ENCODE measurements at regions not wholly inside any gene's neighbourhood (a gene's known extent, or its start where the extent isn't known, plus 50 kb on each side); places are given as distances from the start of the nearest gene placed in this dataset.
A peak's percentile ranks its signal among the peaks of the same experiment; 100 is the strongest.
"Not testable (repeated sequence)": the region's sequence is repeated elsewhere in the genome, so short reads cannot be mapped to it uniquely, and the experiment has no call there.

DNA sequence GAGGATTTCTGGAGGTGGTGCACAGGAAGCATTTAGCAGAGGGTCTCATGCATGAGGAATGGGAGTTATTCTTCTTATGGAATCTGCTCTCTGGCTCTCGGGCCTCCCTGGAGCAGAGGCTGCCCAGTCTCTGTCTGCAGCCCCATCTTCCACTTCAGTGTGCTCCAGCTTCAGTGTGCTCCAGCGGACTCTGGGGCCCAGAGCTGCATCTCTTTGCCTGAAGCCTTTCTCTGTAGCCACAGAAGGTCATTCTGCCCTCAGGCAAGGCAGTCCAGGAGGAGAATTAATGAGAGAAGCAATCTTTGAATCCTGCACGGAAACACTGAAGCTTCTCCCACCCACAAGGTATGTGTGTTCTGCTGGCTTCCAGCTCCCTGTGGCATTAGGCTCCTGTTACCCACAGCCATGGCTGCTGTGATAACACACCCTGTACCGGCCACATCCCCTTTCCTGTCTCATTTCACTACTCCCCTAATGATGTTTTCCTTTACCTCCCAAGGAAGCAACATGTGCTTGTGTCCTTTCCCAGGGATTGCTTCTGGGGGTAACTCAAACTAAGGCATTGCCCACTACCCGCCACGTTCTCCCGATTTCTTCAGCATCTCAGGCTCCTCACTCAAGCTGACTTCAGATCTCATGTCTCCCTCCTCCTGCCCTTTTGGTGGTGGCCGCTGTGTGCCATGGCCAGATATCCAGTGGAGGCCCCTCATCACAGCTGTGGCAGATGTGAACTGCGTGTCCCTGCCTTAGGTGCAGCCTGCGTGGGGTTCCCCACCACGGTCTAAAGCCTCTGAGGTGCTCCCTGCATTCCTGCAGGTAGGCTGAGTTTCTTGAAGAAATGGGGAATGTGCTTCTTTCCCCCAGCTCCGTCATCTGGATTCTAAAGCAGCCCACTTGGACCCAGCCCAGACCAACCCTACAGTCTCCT, 181.2 kb upstream of the GALNT2 start:
- no peak for DNase-seq (ENCODE audit: low spot score)

- no peak for DNase-seq (ENCODE audit: low spot score)
Observed at GRCh38 chr1:229886636-229887035, 180.4 kb upstream of the GALNT2 start.

DNA sequence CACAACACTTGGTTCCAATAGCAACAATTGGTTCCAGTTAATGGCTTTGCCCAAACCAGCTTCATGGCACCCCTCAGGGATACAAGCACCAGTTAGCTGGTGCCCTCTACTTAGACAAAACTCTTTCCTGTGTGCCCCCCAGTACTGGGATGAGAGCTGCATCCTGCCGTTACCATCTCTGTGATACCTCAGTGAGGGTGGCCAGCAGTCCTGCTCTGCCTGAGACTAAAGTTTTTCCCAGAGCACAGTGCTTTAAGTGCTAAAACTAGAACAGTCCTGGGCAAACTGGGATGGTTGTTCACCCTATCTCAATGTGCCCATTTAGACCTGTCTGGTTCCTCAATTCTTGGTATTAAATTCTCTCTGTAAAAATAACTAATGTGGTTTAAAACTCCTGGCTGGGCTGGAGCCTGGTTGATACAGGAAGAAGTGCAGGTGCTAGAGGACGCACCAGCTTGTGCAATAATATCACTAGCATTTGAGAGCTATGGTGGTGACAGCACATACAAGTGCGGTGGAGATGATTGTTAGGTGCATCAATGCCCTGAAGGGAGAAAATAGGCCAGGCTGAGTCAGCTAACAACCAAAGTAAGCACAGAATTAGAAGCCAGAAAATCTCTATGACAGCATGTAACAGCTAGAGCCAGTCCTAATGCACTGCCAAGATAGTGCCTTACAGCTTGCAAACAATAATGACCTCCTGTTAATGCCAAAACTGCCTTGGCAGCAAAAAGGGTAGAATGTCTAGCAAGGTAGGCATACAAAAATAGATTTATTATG, 179.8 kb upstream of the GALNT2 start:
- peak; percentile 21 for DNase-seq (ENCODE audit: low spot score)

- no peak for DNase-seq (ENCODE audit: low spot score)
Observed at GRCh38 chr1:229888157-229888556, 178.9 kb upstream of the GALNT2 start.

DNA sequence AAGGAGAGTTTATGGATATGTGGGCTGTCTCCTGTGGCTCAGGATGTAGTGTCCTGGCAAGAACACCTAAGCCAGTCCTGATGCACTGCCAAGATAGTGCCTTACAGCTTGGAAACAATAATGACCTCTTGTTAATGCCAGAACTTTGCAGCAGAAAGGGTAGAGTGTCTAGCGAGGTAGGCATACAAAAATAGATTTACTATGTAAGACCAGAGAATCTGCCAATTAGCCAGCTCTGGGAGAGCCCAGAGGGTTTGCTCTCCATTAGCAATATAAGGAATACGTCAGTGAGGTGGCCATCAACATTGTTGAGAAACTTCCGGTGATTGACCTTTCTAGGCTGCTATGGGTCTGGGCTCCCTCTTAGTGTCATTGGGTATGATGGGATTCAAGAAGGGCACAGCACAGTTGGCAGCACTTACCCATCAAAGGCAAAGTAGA, 178.5 kb upstream of the GALNT2 start:
- DNase-seq (ENCODE audit: low spot score): no peak

DNA sequence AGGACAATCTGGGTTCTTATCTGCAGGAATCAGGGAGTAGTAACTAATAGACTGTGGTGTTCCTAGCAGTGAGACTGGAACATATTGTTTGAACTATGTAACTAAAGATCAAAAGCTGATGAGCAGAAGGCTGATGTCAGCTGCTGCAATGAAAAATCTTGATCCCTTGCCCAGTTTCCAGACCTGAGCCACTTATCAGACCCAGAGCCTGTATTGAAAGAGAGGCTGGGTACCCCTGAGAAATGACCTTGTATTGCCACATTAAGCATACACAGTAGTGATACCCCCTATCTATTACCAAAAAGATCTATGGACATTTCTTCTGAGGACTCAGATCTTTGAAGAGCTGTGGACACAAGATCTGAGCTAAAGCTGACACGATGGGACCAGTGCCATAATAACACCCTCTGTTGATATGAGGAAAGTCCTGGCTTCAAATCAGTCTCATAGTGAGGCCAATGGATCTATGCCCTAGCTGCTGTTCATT, 178.0 kb upstream of the GALNT2 start:
- no peak for DNase-seq (ENCODE audit: low spot score)

DNA sequence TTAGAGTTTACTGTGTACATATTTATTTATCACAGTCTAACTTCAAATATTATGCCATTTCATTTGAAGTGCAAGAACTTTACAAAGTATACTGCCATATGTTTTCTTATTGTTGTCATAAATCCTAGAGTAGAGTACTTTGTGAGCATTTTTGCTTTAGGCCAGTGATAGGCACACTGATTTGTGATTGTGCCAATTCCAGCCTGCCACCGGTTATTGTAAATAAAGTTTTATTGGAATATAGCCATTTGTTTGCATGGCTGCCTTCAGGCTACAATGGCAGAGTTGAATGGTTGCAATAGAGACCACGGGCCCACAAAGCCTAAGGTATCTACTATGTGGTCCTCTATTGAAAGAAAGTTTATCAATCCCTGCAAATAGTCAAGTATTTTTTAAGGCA, 175.8 kb upstream of the GALNT2 start:
- no peak for DNase-seq (ENCODE audit: low spot score)

DNA sequence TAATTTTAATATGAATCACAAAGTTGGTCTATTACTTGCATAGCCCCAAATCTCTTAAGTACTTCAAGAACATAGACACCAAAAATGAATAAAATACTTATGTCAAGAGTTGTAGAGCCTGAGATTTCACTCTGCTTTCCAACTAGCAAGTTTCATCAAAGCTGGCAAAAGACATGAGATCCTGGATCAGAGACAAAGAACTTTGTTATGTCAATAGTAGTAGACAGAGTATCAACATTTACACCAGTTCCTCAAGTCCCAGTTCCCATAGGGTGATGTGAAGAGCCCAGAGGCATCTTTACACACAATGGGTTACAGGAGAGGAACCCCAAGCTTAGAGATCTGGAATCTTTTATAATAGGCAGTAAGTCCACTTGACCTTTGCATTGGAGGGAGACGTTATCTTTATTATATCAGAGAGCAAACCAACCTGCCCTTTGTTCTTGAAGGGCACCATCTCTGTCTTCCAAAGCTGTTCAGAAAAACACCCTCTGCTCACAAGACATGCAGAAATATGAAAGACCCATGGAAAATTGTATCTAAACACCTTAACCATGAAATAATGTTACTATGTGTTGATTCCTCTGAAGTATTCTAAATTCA, 174.4 kb upstream of the GALNT2 start:
- no peak for DNase-seq (ENCODE audit: low spot score)

DNA sequence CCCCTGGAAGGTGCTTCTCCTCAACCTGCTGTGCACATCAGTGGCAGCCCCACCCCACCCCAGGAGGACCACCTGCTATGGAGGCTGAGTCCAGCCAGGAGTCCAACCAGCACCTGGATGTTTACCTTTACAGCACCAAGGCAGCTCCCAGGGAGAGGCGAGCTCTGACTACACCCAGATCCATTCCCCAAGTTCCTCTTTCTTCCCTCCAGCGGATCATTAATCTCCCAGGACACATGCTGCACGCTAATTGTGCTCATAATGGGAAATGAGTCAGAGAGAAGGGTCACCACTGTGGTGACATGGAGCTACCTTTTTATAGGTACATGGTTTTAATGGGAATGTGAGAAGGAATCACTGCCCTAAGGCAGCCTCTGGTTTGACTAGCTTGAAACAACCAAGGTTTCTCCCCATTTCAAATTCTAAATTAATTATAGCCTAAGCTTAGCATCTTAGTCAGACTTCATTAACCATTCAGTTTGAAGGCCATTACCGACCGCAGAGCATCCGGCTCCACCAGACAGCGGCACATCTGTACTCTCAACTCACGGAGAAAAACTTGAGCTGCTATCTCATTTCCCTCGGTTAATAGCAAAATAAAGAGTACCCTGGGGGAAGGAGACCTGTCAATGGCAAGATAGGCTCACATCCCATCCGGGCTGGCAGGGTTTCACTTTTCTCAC, 173.1 kb upstream of the GALNT2 start:
- no peak for DNase-seq (ENCODE audit: low spot score)

DNA sequence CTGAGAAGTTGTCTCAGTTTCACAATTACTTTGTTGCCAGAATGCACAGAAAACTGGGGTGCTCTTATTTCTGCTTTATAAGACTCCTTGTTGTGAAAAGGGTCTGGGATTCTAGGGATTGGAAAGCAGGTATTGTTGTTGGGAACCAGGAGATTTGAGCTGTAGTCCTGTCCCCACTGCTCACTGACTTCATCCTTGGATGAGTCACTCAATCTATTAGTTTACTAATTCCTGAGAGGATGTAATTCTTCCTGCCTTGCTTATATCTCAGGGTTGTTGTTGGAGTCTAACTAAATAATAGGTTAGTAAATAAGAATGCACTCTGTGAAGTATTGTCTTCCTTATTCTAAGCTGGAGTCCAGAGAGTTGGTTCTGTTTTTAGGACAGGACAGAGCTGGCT, 172.5 kb upstream of the GALNT2 start:
- DNase-seq (ENCODE audit: low spot score): no peak

DNA sequence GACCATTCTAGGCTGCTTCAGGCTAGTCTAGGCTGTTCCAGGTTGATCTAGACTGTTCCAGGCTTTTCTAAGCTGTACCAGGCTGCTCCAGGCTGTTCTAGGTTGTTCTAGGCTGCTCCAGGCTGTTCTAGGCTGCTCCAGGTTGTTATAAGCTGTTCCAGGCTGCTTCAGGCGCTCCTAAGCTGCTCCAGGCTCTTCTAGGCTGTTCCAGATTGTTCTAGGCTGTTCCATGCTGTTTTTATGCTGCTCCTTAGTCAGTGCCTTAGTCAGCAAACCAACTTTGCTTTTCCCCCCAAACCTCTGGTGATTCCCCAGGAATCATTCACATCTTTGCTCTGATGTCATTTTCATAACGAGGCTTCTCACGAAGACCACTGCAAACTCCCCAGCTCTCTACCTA, 171.4 kb upstream of the GALNT2 start:
- DNase-seq (ENCODE audit: low spot score): no peak

DNA sequence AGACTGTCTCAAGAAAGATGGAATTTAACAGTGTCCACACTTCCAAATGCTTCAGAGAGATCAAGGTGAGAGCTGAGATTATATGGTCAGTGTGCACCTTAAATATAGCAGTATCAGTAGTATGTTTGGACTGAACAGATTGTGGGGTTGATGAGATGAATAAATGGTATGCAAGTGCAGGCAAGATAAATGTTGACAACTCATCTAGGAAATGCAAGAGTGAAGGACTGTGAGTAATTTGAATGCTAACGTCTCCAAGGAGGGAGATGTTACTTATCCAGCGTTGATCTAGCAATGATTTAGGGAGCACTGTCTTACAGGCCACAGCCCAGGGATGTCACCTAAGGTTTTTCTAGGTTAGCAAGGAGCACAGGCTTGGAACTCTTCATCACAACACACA, 170.7 kb upstream of the GALNT2 start:
- DNase-seq (ENCODE audit: low spot score): no peak

- no peak for DNase-seq (ENCODE audit: low spot score)
Observed at GRCh38 chr1:229896861-229897260, 170.2 kb upstream of the GALNT2 start.

DNA sequence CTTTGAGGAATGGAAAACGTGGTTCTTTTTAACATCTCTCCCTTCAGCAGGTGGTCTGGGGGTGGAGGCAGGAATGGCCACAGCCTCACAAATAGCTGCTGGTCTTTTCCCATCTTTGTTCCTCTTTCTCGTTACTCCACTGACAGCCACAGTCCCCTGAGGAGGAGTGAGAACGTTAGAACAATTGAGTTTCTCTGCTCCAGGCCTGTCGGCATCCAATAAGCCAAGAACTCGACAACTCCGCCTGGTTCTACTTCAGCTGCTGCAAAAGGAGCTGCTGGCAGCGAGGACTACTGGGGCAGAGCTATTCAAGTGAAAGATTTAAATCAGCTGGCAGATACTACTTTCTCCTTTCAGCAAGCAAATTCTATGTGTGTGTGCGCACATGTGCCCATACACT, 169.5 kb upstream of the GALNT2 start:
- DNase-seq (ENCODE audit: low spot score): peak; percentile 11

- DNase-seq (ENCODE audit: low spot score): no peak
Observed at GRCh38 chr1:229900220-229900619, 166.8 kb upstream of the GALNT2 start.

GRCh38 chr1:229905031-229905545, 161.9 kb upstream of the GALNT2 start:
- DNase-seq (ENCODE audit: low spot score): no peak

DNA sequence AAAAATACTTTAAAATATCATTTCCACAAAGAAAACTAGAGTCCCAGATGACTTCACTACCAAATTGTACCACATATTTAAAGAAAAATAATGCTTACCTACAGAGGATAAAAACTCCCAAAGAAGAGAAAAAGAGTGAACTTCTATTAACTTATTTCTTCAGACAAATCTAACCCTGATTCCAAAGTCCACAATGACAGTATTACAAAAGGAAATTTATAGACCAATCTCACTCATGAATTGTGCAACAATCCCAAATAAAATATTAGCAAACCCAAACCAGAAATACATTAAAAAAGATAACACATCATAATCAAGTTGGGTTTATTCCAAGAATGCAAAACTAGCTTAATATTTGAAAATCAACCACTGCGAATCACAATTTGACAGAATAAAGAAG, 161.4 kb upstream of the GALNT2 start:
- no peak for DNase-seq (ENCODE audit: low spot score)

DNA sequence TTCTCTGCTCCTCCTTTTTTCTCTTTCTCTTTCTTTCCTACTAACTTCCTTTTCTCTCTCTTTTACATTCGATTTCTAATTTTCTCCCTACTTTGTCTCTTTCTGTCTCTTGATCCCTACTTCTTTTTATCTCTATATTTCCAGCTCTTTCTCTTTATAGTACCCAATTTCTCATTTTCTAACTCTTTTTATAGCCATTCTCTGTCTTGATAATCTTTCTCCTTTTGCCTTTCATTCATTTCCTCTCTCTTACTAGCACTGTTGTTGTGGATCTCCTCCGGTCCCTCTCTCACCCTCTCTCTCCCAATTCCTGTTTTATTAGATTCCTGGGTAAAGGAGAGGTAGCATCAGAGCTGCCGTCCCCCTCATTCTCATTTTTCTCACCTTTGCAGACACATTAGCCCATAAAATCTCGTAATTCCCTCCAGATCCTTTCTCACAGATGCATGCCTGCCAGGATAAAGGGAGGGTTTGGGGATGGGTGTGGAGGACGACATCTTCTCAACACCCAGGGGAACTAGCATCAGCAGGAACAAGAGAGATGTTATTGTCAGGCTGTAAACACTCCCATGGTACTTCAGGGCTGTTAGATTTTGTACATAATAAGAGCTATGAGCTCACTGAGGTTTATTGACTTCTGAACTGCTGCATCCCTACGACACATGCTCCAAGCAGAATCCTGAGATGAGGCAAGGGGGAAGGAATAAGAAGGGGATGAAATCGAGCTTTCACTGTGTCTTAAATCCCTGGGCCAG, 159.0 kb upstream of the GALNT2 start:
- no peak for DNase-seq (ENCODE audit: low spot score)

- no peak for DNase-seq (ENCODE audit: low spot score)
Observed at GRCh38 chr1:229908689-229909088, 158.3 kb upstream of the GALNT2 start.

DNA sequence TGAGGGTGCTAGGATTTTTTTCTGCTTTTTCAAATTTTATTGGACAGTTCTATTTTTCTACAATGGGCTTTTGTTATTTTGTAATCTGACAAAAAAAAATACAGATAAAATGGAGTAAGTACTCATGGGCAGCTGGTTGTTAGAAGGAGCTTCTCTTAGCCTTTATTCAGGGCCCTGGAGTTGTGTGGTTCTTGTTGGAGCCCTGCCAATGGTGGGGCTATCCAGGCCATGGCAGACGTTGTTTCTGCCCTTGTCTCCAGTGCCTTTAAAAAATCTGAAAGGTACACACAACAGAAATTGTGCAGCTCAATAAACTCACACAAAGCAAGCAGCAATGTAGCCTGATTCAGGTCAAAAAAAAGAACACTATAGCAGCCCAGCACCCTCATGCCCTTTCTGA, 153.5 kb upstream of the GALNT2 start:
- no peak for DNase-seq (ENCODE audit: low spot score)

DNA sequence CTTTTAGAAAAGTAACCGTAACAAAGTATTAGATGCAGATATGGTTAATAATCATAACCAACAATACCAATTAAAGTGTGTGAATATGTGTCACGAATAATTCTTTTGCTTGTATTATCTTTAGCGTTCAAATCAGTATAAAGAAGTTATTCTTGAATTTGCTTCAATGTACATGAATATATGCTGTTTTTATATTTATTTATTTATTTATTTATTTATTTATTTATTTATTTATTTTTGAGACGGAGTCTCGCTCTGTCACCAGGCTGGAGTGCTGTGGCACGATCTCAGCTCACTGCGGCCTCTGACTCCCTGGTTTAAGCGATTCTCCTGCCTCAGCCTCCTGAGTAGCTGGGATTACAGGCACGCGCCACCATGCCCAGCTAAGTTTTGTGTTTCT, 147.6 kb upstream of the GALNT2 start:
- not testable (repeated sequence) for DNase-seq (ENCODE audit: low spot score)

Data from globus pallidus (tissue), 1 donor.